Upper lobe of right lung (tissue), 1 donor: ENCODE measurements at regions not wholly inside any gene's neighbourhood (a gene's known extent, or its start where the extent isn't known, plus 50 kb on each side); places are given as distances from the start of the nearest gene placed in this dataset.

Experiments used
- ATAC-seq: fragments of 200-7000 bp; cut with Tn5 transposase; one replicate; pipeline ENCODE4 v1.9.1; 2020; ENCODE audit warnings: mild to moderate bottlenecking, moderate library complexity
- DNase-seq: peaks from one replicate; pipeline ENCODE4 v3.0.0-alpha.2; 2020
- H3K27ac ChIP-seq: fragments of 200-600 bp; one replicate; pipeline ENCODE4 v1.8.0; 2022
- H3K27me3 ChIP-seq: fragments of 200-600 bp; one replicate; pipeline ENCODE4 v1.8.0; 2022; ENCODE audit warnings: mild to moderate bottlenecking
- H3K36me3 ChIP-seq: fragments of 200-600 bp; one replicate; pipeline ENCODE4 v1.8.0; 2022
- H3K4me1 ChIP-seq: fragments of 200-600 bp; one replicate; pipeline ENCODE4 v1.8.0; 2022
- H3K4me3 ChIP-seq: fragments of 200-600 bp; one replicate; pipeline ENCODE4 v1.8.0; 2022; ENCODE audit warnings: mild to moderate bottlenecking
- H3K9me3 ChIP-seq: fragments of 200-600 bp; one replicate; pipeline ENCODE4 v1.8.0; 2022
- intact Hi-C: fragments of 100-400 bp; cut with DNase I; formaldehyde crosslinking; loops from one replicate; pipeline ENCODE4 v1.11.0; 2022
- TF ChIP-seq, protein P1 (sequence below): fragments of 200-600 bp; IDR thresholded peaks from one replicate; pipeline ENCODE4 v1.8.0; 2022; ENCODE audit warnings: antibody characterized with exemption
- donor health status: DM: no; HTN: yes; CAD: no; lungs with severe emphysema.

DNA sequence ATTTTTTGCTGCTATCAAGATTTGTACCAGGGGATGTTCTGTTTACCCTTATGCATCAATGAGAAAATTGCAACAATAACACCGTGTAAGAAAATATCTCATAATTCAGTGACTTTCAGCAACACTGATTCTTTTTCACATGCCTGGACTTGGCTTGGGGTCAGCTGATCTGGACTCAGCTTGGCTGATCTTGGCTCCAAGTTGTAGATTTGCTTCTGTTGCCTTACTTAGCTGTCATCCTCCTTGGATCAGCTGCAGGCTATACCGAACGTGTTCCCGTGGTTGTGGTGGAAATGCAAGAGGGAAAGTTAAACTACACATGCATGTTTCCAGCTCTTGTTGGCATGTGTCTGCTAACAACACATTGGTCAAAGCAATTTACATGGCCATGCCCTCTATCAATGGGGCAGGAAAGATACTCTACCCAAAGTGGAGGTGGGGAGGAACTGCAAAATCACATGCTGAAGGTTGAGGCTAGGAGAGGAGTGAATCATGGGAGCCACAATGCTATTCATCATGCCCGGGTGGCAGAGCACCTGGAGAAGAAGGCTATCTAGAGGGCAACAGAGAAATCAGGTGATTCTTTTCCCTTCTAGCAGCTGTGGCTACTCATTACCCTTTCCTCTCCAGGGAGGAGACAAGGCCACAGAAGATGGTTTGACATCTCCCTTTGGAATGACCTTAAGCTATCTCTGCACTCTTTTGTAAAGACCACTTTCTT is 1276.3 kb upstream of the AUTS2 start:
- ATAC-seq (no peak), DNase-seq (no peak)
- no peaks in the 10 kb centered on the region for H3K4me1 ChIP-seq
- H3K27me3 ChIP-seq, result no peaks in the 10 kb centered on the region
- no peak overlapping the region for H3K27ac ChIP-seq
- no peak overlapping the region for H3K4me3 ChIP-seq
- H3K9me3 ChIP-seq, result no peaks in the 10 kb centered on the region
- TF ChIP-seq, protein P1, sequence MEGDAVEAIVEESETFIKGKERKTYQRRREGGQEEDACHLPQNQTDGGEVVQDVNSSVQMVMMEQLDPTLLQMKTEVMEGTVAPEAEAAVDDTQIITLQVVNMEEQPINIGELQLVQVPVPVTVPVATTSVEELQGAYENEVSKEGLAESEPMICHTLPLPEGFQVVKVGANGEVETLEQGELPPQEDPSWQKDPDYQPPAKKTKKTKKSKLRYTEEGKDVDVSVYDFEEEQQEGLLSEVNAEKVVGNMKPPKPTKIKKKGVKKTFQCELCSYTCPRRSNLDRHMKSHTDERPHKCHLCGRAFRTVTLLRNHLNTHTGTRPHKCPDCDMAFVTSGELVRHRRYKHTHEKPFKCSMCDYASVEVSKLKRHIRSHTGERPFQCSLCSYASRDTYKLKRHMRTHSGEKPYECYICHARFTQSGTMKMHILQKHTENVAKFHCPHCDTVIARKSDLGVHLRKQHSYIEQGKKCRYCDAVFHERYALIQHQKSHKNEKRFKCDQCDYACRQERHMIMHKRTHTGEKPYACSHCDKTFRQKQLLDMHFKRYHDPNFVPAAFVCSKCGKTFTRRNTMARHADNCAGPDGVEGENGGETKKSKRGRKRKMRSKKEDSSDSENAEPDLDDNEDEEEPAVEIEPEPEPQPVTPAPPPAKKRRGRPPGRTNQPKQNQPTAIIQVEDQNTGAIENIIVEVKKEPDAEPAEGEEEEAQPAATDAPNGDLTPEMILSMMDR, result no peak
- intact Hi-C loops, result no loop called here
- no peaks in the 10 kb centered on the region for H3K36me3 ChIP-seq

- no peaks in the 10 kb centered on the region for H3K27me3 ChIP-seq
- no peaks in the 10 kb centered on the region for H3K36me3 ChIP-seq
- no peaks in the 10 kb centered on the region for H3K9me3 ChIP-seq
- H3K27ac ChIP-seq, result no peak overlapping the region
- TF ChIP-seq, protein P1, result no peak
- no peak overlapping the region for H3K4me3 ChIP-seq
- no peak for DNase-seq
- no peaks in the 10 kb centered on the region for H3K4me1 ChIP-seq
- intact Hi-C loops, result no loop called here
- no peak for ATAC-seq
Measured at GRCh38 chr7:68324621-68325020, 1273.7 kb upstream of the AUTS2 start.

GRCh38 chr7:68334216-68334615 is 1264.1 kb upstream of the AUTS2 start:
- H3K4me3 ChIP-seq, result no peak overlapping the region
- peaks cover 8% of the 10 kb centered on the region for H3K9me3 ChIP-seq
- ATAC-seq (no peak), DNase-seq (no peak)
- no peaks in the 10 kb centered on the region for H3K36me3 ChIP-seq
- no peaks in the 10 kb centered on the region for H3K27me3 ChIP-seq
- no peaks in the 10 kb centered on the region for H3K4me1 ChIP-seq
- H3K27ac ChIP-seq, result no peak overlapping the region
- TF ChIP-seq, protein P1, result no peak
- intact Hi-C loops, result no loop called here

GRCh38 chr7:68334636-68335272 is 1263.5 kb upstream of the AUTS2 start:
- intact Hi-C loops, result no loop called here
- Histone ChIP-seq H3K4me1 (no peaks in the 10 kb centered on the region), H3K4me3 (no peak overlapping the region), H3K36me3 (no peaks in the 10 kb centered on the region), H3K27ac (no peak overlapping the region), H3K27me3 (no peaks in the 10 kb centered on the region), H3K9me3 (peaks cover 8% of the 10 kb centered on the region)
- no peak for DNase-seq
- ATAC-seq, result no peak
- TF ChIP-seq, protein P1, result no peak

DNA sequence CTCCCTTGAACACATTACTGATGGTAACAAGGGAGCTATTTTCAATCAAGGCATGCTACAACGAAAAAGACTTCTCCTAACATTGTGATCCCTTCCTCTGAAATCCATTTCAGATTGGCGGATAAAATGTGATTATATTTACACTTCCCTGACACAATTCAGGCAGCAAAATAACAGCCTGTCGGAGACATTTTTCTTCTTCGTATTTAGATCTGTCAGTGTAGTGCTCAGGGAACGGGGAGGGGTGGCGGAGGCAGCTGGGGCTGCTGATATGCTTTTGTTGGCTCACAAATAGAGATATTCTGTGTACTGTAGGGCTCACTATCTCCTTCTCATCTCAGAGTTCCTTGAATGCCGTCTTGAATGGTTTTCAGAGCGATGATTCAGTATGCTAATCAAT is 1261.7 kb upstream of the AUTS2 start:
- H3K27me3 ChIP-seq, result no peaks in the 10 kb centered on the region
- no peak overlapping the region for H3K27ac ChIP-seq
- DNase-seq (no peak), ATAC-seq (no peak)
- H3K9me3 ChIP-seq, result no peaks in the 10 kb centered on the region
- no peaks in the 10 kb centered on the region for H3K36me3 ChIP-seq
- no peak overlapping the region for H3K4me3 ChIP-seq
- TF ChIP-seq, protein P1, result no peak
- intact Hi-C loops, result no loop called here
- H3K4me1 ChIP-seq, result no peaks in the 10 kb centered on the region
